GM18517 (cell line): ENCODE measurements at regions not wholly inside any gene's neighbourhood (a gene's known extent, or its start where the extent isn't known, plus 50 kb on each side); places are given as distances from the start of the nearest gene placed in this dataset.

Source experiments
- ATAC-seq: cut with Tn5 transposase; IDR thresholded peaks from one replicate; pipeline ENCODE4 v1.9.1; 2021; ENCODE audit warnings: mild to moderate bottlenecking, moderate library complexity; ENCODE audit not compliant: unreplicated experiment

- ATAC-seq, result no peak
Observed at GRCh38 chr3:66672830-66673229, 172.0 kb upstream of the LRIG1 start.

- ATAC-seq, result no peak
Observed at GRCh38 chr3:66673293-66673692, 172.5 kb upstream of the LRIG1 start.

DNA sequence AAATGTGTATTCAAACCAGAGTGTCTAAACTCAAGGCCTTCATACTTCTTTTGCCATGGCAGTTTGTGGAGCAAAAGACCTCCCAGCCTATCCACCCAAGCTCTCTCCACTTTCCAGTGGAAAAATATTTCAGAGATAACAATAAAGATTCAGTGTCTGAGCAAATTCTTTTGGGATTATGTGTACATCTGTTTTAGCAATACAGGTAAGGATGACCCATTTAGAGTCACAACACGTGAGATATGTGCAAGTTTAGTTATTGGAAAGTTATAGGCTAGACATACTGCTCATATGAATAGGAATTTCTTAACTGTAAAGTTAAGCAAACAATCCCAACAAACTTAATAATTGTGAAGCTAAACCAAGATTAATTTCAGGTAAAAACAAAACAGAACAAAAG is 174.5 kb upstream of the LRIG1 start:
- no peak for ATAC-seq

DNA sequence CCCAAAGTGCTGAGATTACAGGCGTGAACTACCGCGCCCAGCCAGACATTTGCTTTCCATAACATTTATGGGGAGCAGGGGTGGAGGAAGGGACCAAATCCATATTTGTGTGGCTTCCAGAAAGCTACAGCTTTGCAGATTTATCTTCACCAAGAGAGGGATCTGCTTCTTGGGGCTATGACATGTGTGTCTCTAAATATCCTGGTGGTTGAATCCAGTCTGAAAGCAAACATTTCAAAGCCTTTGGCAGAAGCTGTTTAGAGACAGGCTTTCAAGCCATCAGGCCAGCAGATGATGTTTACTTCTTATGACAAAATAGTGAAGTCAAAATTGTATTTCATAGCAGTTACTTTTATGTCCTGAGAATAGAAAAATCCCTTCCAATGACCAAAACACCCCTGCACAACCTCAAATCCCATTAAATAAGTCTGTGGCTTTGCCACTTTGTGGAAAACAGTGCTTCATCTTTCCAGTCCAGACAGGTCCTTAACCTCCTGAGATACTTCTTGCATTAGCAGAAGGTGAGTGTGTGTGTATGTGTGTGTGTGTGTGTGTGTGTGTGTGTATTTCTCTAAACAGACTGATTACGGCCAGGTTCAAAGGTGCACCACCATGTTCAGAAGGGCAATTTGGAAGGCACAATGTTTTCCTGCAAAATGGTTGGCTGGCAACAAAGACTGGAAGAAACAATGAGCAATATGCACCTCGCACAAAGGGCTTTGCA is 191.4 kb upstream of the LRIG1 start:
- ATAC-seq, result no peak

DNA sequence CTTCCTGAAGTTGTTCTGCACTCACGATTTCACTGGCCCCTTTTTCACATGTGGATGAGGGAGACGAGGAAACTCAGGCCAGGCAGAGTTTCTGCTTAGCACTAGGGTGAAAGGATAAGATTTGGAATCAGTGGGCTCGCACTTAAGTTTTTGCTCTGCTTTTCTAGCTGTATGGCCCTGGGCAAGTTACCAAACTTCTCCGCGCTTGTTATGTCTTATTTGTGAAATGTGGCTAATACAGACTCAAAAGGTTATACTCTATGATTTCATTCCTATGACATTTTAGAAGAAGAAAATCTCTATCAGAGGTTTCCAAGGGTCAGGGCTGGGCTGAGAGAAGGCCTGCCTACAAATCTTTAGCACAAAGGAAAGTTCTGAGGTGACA is 191.9 kb upstream of the LRIG1 start:
- no peak for ATAC-seq

GRCh38 chr3:66693461-66694031 is 192.7 kb upstream of the LRIG1 start:
- no peak for ATAC-seq

DNA sequence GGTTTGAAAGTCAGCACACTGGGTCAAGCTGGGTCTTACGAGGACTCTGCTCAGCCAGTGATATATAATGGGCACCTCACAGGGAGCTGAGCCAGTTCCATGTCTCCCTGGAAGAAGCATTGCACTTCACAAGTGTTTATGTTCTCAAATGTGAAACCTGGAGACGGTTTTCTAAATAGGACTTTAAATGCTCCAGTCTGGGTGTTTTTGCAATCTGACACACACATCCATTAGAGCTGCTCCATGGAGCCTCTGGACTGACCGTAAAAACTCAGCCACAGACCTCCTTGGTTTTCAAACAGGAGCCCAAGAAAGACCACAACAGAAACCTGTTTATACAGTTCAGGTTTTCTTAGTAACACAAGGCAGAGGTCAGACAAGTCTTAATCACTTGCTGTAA is 201.3 kb upstream of the LRIG1 start:
- ATAC-seq, result no peak

DNA sequence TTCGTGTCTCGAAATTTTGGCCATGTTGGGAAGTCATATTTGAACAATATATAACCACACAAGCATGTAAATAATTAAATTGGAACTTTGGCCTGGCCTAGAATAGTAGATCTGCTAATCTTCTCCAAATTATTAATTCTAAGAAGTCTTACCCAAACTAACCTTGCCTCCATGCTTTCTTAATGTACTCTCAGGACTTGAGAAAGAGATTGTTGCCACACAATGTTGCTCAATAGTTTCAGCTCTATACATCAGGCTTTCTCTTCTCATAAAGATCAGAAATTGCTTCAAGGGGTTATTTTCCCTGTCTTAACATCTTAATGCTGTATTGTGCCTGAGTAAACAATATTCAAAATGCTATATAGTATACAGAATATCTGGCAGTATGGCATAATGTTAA is 202.7 kb upstream of the LRIG1 start:
- no peak for ATAC-seq

DNA sequence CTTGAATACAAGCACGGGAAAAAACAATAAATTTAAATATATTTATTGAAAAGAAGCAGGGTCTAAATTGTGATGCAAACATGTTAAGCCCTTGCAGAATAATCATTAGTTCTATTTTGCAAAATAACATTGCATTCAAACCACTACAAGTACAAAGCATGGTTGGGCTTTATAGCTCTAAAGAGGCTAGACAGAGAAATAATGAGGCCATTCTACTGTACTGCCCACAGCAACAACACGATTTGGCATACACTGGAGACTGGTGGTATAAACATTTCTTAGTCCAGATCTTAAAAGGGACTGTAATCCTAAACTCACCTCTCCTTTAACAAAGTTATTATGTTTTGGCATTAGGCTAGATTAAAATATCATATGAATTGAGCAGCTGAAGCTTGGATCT is 204.3 kb upstream of the LRIG1 start:
- ATAC-seq, result no peak

- no peak for ATAC-seq
Observed at GRCh38 chr3:66706890-66707289, 206.1 kb upstream of the LRIG1 start.

- ATAC-seq, result no peak
Observed at GRCh38 chr3:66709532-66709931, 208.7 kb upstream of the LRIG1 start.

DNA sequence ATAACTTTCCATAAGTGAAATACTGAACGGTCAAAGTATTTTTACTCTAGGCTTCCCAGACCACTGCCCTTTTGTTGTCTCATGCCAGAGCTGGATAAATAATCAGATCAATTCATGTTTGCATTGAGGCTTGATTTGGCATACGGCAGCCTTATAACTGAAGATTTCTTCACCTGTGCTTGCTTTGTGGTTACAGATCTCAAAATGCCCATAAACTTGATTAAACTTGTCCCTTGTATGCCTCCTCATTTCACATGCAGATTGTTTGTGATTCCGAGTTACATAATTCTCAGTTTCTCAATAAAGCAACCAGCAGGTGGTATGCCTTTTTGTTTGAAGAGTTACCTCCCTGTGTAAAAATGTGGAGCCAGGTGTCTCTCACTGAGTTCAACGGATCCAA is 211.4 kb upstream of the LRIG1 start:
- no peak for ATAC-seq

GRCh38 chr3:66713921-66714320 is 213.1 kb upstream of the LRIG1 start:
- no peak for ATAC-seq

GRCh38 chr3:66715806-66716205 is 215.0 kb upstream of the LRIG1 start:
- no peak for ATAC-seq

- ATAC-seq, result no peak
Observed at GRCh38 chr3:66717806-66718205, 217.0 kb upstream of the LRIG1 start.

- ATAC-seq, result no peak
Observed at GRCh38 chr3:66719796-66720356, 219.1 kb upstream of the LRIG1 start.

GRCh38 chr3:66720508-66720907 is 219.7 kb upstream of the LRIG1 start:
- ATAC-seq, result no peak

DNA sequence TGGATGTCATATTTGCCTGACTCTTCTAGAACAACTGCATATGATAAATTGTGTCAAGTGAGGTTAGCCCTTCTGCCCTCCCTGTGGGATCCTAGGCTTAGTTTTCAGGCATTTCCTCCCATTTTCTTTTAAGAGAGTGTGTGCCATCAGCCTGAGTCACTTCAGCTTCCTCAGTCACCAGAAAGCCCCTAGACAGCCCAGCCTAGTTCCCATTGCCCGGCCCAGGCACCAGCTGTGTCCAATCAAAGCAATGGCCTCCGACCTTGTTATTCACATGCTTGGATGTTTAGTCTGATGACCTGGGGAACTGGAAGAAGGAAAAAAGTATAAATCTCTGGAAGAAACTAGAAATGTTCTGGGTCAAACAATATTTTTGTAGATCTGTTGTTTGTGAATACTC is 221.9 kb upstream of the LRIG1 start:
- ATAC-seq, result no peak

- ATAC-seq, result no peak
Observed at GRCh38 chr3:66723231-66723630, 222.4 kb upstream of the LRIG1 start.

DNA sequence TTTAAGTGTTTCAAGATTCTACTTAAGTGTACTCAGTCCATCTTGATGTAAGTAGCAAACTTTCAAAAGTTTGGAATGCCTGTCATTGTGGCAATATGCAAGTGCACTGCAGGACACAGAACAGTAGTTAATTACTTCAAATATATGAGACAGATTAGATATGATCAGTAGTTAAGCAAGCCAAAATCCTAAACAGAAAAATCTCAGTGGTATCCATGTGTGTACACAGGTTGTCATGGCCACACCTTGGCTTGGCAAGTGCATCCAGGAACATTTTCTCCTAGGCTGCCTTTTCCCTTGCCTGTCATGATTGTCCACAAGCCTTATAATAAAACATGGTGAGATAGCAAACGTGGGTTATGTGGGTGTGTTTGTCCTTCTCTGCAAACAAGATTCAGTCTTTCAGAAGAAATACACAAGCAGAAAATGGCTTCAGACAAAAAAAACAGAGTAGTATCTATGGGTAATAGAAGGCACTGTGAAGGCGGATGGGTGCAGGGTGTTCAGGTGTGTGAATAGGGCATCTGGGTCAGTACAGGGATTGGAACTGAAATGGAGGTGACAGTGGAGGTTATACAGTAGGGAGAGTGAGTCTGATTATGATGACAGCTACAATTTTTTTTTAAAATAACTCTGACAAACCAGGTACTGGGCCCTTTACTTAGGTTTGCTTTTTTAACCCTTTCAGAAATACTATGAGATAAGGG is 229.0 kb upstream of the LRIG1 start:
- no peak for ATAC-seq

GRCh38 chr3:66738625-66739365 is 238.0 kb upstream of the LRIG1 start:
- no peak for ATAC-seq
